ENCODE measurements at regions not wholly inside any gene's neighbourhood (a gene's known extent, or its start where the extent isn't known, plus 50 kb on each side); places are given as distances from the start of the nearest gene placed in this dataset.
"Not testable (repeated sequence)": the region's sequence is repeated elsewhere in the genome, so short reads cannot be mapped to it uniquely, and the experiment has no call there.

DNA sequence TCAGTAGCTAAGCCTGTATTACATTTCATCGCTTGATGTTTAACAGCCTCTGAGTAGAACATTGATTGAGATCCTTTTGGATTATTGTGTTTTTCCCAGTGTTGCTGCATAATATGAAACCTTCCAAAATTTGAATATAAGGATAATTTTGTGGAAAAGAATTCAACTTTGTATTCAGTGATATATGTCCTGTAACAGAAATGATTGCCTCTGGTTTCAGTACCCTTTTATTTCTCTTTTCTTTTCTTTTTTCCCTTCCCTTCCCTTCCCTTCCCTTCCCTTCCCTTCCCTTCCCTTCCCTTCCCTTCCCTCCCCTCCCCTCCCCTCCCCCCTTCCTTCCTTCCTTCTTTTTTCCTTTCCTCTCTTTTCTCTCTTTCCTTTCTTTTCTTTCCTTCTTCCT, 74.6 kb downstream of the UTRN start:
- DNase-seq (ENCODE audit: low spot score), result no peak

- peak; percentile 52 for DNase-seq (ENCODE audit: low spot score)
Measured at GRCh38 chr6:144360401-144360800, 75.3 kb downstream of the UTRN start.

- no peak for DNase-seq (ENCODE audit: low spot score)
Measured at GRCh38 chr6:144361016-144361415, 75.9 kb downstream of the UTRN start.

GRCh38 chr6:144362042-144363018, 77.2 kb downstream of the UTRN start:
- DNase-seq (ENCODE audit: low spot score), result no peak

DNA sequence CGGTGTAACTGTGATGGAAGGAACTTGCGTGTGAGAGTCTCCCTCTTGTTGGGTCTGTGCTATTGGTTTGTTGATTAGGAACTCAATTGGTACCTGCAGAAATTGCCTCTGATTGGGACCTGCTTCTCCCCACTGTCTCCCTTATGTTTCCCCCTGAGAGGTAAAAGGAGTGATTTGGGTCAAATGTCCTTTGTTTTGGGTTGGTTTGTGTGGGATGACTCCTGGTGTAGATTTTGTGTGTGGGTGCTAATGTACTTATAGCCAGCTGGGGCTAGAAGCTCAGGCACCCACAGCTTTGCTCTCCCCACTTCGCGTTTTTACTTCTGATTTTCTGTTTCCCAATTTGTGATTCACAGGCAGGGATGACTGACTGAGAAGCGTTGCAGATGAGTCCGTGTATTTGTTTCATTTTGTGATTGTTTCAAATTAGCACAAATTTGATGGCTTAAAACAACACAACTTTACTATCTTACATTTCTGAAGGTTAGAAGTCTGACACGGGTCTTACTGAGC, 79.1 kb downstream of the UTRN start:
- no peak for DNase-seq (ENCODE audit: low spot score)

DNA sequence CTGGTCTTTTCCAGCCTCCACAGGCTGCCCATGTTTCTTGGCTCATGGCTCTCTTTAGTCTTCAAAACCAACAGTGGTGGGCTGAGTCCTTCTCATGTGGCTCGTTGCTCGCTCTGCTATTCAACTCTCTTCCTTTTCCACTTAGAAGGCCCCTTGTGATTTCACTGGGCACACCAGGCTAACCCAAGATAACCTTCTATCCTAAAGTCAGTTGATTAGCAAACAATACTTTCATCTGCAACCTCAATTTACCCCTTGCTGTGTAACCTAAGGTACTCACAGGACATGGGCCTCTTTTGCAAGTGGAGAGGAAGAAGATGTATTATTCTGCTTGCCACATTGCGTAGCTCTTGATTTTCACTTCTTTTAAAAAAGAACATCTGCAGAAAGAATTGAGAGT, 79.6 kb downstream of the UTRN start:
- DNase-seq (ENCODE audit: low spot score), result no peak

DNA sequence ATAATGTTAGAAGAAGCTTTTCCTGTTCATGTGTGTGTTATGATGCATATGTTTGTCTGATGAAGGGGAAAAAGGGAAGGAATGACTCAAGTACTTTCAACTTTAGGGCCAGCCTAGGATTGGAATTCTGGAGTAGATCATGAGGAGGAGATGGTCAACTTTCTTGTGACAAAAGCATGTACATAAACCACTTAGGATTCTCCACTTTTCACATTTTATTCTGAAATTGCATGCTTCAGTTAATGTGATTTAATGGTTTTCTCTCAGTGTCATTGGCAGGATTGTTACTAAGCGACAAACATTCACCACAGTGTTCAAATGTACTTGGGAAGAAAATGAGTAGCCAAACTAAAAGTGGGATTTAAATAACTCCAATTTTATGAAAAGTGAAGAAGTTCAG, 80.1 kb downstream of the UTRN start:
- no peak for DNase-seq (ENCODE audit: low spot score)

GRCh38 chr6:144369696-144370095, 84.6 kb downstream of the UTRN start:
- DNase-seq (ENCODE audit: low spot score), result not testable (repeated sequence)

DNA sequence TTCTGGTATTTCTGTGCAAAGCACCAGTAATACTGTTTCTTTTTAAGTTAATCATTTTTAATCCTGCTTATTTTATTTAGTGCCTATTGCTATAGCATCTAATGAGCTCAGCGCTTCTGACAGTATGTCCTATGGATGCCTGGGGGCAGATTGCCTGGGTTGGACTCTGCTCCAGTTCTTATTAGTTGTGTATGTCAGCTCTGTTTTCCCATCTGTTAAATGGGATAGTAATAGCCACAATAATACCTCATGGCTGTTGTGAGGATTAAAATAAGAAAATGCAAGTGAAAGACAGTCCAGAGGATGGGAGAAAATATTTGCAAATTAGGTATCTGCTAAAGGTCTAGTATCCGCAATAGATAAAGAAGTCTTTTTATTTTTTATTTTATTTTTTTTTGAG, 87.0 kb downstream of the UTRN start:
- DNase-seq (ENCODE audit: low spot score), result no peak

DNA sequence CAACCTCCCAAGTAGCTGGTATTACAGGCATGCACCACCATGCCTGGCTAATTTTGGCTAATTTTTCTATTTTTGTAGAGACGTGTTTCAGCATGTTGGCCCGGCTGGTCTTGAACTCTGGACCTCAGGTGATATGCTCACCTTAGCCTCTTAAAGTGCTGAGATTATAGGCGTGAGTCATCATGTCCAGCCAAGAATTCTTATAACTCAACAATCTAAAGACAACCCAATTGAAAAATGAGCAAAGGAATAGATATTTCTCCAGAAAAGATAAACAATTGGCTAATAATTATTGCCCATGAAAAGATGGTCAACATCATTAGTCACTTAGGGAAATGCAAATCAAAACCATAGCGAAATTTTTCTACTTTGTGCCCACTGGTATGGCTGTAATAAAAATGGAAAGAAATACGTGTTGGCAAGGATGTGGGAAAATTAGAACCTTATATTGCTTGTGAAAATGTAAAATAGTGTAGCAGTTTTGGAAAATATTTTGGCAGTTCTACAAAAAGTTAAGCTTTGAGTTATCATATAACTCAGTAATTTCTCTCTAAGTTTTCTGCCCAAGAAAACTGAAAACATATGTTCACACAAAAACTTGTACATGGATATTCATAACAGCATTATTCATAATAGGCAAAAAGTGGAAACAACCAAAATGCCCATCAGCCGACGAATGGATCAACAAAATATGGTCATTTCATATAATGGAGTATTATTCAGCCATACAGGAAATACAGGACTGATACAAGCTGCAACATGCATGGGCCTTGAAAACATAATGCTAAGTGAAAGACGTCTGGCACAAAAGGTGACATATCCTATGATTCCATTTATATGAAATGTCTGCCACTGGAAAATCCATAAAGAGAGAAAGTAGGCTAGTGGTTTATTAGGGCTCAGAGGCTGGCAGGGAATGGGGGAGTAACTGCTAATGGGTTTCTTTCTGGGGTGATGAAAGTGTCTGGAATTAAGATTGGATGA, 87.8 kb downstream of the UTRN start:
- no peak for DNase-seq (ENCODE audit: low spot score)

- DNase-seq (ENCODE audit: low spot score), result not testable (repeated sequence)
Measured at GRCh38 chr6:144374525-144374924, 89.4 kb downstream of the UTRN start.

GRCh38 chr6:144377586-144378210, 92.6 kb downstream of the UTRN start:
- no peak for DNase-seq (ENCODE audit: low spot score)

DNA sequence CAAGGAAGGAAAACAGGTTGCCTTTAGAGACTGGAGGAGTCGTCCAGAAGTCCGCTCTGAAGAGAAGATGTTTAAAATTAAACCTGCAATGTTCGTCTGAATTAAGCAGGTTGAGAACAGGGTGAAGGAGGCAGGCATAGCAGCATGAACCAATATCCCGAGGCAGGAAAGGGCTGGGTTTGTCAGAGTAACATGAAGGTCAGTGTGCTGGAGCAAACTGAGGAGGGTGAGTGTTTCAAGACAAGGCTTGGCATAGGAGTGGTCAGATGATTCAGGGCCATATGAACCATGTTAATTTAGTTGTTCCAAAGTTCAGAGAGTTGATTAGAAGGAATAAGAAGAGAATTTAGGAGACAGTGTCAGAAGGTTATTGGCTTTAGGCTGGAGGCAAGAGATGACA, 93.3 kb downstream of the UTRN start:
- DNase-seq (ENCODE audit: low spot score), result no peak

- DNase-seq (ENCODE audit: low spot score), result no peak
Measured at GRCh38 chr6:144379356-144379755, 94.2 kb downstream of the UTRN start.

DNA sequence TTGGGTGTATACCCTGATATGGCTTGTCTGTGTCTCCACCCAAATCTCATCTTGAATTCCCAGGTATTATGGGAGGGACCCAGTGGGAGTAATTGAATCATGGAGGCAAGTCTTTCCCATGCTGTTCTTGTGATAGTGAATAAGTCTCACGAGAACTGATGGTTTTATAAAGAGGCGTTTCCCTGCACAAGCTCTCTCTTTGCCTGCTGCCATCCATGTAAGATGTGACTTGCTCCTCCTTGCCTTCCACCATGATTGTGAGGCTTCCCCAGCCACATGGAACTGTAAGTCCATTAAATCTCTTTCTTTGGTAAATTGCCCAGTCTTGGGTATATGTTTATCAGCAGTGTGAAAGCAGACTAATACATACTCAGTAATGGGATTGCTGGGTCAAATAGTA, 96.4 kb downstream of the UTRN start:
- DNase-seq (ENCODE audit: low spot score), result not testable (repeated sequence)

GRCh38 chr6:144383336-144383735, 98.2 kb downstream of the UTRN start:
- DNase-seq (ENCODE audit: low spot score), result no peak

DNA sequence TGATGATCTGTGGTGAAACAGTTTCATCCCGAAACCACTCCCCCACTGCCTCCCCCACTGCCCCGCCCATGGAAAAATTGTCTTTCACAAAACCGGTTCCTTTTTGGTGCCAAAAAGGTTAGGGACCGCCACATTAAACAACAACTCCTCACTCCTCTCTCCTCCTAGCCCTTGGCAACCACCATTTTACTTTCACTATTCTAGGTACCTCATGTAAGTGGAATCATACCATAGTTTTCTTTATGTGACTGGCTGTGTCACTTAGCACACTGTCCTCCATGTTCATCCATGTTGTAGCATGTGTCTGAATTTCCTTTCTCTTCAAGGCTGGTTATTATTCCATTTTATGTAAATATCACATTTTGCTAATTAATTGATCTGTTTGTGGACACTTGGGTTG, 99.3 kb downstream of the UTRN start:
- DNase-seq (ENCODE audit: low spot score), result no peak

- DNase-seq (ENCODE audit: low spot score), result not testable (repeated sequence)
Measured at GRCh38 chr6:144389474-144389873, 104.3 kb downstream of the UTRN start.

DNA sequence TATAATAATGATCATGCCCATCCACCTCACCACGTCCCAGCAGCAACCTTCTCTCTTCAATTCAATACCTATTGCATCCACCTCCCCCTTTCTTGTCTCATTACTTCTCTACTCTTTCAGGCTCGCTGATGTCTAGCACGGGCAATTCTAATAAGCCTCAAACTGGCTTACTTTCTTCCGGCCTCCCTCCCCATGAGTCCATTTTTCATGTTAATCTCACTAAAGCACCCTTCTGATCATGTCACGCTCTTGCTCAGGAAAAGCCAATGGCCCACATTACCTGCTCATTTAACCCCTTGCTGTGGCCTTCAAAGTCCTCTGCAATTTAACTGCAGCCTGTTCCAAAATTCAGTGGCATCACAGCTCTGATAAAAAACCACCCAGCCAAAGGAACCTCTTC, 105.1 kb downstream of the UTRN start:
- no peak for DNase-seq (ENCODE audit: low spot score)

DNA sequence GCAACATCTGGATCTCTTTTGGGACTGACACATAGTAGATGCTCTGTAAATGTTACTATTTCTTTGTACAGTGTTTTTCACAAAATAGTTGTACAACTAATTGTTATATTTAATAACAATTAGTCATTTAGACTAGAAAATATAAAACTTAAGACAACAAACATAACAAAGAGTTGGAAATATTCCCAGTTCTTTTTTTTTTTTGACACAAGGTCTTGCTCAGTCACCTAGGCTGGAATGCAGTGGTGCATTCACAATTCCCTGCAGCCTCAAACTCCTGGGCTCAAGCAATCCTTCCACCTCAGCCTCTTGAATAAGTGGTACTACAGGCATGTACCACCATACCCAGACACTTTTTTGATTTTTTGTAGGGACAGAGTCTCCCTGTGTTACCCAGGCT, 105.8 kb downstream of the UTRN start:
- DNase-seq (ENCODE audit: low spot score), result no peak

GRCh38 chr6:144392536-144392935, 107.4 kb downstream of the UTRN start:
- no peak for DNase-seq (ENCODE audit: low spot score)

- no peak for DNase-seq (ENCODE audit: low spot score)
Measured at GRCh38 chr6:144394210-144394609, 109.1 kb downstream of the UTRN start.

Data from COLO829 (cell line).